HG02840 (cell line): ENCODE measurements at regions not wholly inside any gene's neighbourhood (a gene's known extent, or its start where the extent isn't known, plus 50 kb on each side); places are given as distances from the start of the nearest gene placed in this dataset.
A peak's percentile ranks its signal among the peaks of the same experiment; 100 is the strongest.
"Not testable (repeated sequence)": the region's sequence is repeated elsewhere in the genome, so short reads cannot be mapped to it uniquely, and the experiment has no call there.

Experiments used
- ATAC-seq: cut with Tn5 transposase; IDR thresholded peaks from one replicate; pipeline ENCODE4 v1.9.1; 2021; ENCODE audit warnings: mild to moderate bottlenecking, moderate library complexity, moderate number of reproducible peaks; ENCODE audit not compliant: unreplicated experiment, low FRiP score

DNA sequence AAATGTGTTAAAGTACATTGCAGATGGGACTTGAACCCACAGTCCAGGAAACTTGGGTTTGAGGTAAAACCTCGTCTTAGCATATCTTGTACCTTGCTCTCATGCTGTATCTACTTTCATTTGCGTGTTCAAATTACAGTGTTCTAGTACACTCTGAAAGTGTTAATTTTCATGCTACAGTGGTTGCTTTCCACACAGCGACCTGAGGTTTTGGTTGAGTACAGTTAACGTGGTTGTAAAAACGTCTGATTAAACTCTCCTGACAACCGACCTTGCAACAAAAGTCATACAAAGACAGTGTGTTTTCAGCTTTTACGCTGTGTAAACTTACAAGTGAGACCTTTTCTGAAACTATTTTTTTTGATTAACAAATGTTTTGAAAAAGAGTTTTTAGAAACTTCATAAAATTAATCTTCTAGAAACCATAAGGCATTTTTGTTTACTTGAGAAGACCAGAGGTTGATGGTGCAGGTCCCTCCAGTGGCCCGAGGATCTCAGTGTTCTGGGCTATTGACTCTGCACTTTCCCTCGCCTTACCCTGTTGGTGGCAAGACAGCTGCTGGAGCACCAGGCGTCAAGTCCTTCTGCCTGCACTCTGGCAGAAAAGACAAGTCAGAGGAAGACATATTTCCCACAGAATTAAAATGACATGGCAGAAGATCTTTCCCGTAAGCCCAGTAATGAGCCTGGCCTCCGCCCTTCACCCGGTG, 334.0 kb downstream of the THBS2 start:
- ATAC-seq, result no peak

DNA sequence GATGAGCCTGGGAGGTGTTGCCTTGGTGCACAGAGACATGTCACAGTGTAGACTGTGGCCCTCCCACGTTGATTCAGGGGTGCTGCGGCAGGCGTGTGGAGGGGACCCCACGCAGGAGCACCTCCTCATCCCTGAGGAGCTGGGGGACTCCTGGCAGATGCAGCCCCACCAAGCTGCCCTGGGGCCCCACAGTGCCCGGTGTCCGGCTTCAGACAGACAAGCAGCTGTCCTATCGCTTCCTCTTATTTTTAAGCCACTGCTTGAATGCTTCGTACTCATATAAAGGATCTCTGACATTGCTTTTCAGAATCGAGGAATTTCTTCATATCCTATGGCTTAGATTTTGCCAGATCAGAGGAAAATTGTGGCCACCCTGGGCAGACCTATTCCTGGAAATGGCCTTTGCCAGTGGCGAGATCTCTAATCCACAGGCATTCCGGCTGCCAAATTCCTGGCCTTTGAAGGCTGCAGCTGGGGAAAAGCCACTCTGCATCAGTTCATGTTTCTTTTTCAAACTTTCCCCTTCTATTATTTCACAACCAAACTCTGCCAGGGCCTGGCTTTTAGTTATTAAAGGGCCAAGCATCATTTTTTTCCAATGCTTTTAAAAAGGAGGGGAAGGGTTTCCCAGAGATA, 337.0 kb downstream of the THBS2 start:
- no peak for ATAC-seq

DNA sequence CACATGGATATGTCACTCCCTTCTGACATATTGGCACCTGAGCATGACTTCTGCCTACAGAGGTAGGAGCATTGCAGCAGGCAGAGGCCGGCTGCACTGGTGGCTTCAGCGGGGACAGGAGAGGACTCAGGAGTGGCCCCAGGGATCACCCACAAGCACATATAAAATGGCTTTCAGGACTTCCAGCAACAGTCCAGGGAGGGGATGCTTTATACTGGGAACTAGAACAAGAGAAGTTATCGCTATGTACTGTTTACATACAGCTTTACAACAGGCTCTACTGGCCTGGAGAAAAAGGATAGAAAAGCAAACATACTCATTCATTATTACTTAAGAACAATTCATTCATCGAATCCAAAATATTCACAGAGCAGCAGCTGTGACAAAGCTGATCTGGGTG, 337.8 kb downstream of the THBS2 start:
- no peak for ATAC-seq

DNA sequence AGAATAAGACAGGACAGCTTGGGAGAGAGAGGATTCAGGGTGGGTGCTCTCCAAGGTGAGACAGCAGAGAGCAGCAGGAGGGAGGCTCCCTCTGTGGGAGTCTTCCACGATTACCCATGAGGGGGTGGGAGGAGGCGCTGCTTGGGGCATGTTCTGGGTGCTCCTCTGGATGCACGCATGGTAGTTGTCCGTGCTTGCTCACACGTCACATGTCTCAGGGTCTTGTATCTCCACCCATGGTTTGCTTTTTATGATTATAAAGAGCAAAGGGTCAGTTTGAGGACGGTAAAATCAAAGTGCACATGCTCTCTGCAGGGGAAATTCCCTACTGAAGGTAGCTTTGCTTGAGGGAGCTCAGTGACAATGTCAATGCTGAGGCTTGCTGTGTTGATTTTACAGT, 338.4 kb downstream of the THBS2 start:
- no peak for ATAC-seq

DNA sequence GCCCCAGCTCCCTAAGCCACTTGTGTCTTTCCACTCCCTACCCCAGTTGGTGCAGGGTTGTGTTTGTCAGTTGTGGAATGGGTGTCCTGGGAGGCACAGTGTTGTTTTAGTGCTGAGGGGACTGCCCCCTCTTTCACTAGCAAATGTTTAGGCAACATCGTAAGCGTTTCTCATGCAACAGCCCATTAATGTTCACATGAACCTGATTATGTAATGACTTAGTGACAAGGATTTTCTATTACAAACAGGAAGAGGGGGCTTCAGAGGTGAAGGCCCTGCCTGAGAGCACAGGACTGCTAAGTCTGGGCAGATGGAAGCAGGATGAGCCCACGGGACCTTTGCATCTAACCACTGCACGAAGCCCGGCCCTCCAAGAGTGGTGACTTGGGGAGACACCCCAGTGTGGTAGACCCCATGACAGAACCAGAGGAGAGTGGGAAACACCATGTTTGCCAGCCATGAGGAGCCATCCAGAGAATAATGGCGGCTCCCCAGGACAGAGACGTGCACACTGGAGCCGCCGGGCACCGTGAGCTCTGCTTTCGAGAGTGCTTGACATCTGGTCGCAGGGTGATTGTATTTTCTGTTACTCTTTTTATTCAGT, 339.7 kb downstream of the THBS2 start:
- no peak for ATAC-seq

DNA sequence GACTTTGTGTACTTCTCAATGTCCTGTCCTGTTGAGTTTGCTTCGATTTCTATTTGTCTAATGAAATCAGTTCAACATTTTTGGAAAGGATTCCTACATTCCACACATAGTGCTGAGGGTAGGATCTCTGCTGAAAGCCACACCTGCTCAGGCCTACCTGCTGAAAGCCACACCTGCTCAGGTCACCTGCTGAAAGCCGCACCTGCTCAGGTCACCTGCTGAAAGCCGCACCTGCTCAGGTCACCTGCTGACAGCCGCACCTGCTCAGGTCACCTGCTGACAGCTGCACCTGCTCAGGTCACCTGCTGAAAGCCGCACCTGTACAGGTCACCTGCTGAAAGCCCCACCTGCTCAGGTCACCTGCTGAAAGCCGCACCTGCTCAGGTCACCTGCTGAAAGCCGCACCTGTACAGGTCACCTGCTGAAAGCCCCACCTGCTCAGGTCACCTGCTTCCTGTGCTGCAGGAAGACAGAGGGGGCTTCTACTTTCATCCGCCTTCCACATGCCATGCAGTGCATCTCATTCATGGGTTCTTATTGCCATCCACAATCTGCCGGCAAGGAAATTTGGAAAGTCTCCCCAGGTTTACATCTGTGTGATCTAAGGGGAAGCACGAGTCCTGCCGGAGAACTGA, 340.3 kb downstream of the THBS2 start:
- ATAC-seq, result not testable (repeated sequence)

DNA sequence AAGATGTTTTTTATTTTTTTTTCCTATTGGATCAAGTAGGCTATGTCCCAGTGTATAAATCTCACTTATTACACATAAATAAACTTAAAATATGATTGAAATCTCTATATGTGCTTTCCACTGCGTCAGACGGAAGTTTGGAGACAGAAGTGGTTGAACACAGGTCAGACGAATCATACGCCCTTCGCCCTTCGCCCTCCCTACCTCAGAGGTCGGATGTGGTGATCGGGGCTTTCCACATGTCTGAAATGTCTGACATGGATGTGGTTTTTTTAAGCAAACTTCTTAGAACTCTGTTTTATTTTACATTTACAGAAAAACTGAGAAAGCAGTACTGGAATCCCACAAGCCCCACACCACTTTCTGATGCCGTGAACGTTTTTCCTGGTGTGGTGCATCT, 344.4 kb downstream of the THBS2 start:
- ATAC-seq, result no peak

DNA sequence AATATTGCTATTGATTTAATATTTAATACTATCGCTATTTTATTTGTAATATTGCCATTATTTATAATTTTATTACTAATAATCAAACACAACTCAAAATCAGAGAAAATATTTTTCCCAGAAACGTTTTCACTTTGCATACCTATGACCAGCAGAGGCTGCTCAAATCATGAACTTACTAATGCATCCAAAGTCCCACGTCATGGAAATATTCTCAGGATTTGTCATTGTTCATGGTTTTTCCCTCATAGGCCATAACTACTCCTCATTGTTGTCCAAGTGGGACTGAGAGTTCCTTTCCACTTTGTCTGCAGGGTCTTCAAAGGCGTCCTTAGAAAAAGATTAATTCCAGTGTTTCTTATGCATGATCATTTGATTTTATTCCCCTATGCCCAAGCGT, 344.8 kb downstream of the THBS2 start:
- no peak for ATAC-seq

DNA sequence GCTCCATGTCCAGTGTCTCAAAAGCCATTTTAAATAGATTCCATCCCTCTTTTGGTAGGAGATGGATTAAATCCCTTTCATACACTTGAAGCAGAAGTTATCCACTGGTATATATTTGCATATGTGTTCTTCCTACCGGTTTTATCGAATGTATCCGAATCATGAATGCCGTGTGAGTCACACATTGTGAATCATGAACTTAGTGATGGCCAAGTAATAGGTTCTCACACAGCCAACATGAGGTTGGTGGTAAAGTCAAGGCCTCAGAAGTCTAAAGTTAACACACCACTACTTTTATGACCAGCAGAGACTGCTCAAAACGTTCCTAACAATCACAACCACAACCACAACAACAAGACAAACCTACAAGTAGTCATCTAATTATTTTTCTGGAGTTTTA, 345.5 kb downstream of the THBS2 start:
- ATAC-seq, result no peak

DNA sequence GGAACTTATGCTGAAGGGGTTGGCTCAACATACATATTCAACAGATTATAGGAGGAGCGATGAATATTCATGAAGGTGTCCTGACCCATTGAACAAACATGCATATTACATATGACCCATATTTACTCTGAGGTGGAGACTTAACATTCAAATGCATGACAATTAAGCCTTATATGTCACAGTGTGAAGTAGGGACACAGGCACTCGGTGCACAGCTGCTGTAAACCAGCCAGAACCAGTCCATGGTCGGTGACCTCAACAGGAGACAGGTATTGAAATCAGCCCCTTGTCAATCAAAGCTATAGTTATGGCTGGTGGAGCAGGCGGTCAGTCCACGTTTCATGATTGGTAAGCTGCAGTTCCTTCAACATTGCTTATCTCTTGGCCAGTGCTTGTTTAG, 347.3 kb downstream of the THBS2 start:
- ATAC-seq, result no peak

DNA sequence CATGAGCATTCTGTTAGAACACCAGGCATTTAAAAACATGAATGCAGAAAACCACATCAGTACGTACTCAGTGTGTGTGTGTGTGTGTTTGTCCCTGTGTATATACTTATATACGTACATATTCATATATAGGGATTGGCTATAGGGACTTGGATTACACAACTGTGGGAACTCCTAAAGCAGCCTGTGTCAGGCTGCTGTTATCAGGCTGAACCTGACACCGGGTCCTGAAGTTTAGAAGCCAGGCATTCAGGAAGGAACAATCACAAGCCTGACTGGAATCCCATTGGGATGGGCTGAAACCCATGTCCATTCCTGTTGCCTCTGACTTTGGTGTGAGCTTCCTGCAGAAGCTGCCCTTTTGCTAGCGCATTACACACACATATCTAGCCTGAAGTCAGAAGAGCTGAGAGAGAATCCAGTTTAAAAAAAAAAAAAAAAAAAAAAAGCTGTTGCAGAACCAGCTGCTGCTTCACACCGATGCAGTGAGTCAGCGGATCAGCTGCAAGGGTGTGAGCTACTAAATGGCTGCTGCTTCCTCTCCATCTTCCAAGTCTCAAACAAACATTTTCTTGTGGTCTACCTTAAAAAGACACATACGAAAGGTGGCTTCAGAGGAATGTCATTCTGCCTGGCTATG, 348.1 kb downstream of the THBS2 start:
- ATAC-seq, result no peak

DNA sequence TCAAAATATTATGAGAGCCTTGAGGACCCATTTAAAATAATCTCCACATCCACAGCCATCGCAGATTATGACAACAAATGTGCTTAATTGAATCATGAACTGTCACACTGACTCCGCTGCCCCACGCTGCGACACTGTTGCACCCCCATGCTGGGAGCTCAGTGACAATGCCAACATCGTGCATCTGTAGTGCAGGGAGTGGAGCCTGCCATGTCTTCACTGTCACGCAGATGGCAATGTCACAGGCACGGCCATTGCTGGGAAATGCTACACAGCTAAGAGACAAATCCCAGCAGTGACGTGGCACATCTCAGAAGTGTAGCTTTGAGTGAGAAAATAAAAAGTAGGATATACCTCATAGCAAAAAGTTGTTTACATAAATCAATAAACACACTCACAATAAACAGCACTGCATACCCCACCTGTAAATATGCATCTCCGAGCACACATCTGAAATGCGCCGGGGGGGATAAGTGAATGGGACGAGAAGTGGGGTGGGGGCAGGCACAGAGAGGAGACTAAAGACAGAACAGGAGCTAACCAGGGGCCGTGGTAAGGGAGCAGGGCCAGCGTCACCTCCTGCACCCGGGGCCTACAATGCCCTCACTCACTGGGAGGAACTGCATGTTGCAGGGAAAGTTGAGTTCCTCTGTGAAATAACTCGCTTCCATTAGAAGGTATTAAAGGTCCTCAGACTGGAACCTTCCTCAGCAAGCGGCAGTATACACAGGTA, 349.9 kb downstream of the THBS2 start:
- ATAC-seq, result no peak

DNA sequence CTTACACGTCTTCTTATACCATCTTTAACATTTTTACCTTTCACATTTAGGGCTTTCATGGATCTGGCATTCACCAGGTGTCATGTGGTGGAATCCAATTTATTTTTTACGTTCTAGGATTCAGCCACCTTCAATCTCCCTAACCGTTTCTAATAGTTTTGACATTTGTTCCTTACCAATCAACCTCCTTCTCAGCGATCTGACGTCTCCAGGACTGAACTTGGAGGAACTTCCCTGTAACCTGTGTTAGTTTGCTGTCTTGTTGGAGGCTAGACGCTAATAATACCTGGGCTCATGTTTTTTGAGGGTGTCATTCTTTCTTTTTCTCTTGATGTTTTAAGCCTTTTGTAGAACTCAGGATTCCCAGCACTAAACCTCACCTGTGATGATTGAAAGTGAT, 351.6 kb downstream of the THBS2 start:
- no peak for ATAC-seq

DNA sequence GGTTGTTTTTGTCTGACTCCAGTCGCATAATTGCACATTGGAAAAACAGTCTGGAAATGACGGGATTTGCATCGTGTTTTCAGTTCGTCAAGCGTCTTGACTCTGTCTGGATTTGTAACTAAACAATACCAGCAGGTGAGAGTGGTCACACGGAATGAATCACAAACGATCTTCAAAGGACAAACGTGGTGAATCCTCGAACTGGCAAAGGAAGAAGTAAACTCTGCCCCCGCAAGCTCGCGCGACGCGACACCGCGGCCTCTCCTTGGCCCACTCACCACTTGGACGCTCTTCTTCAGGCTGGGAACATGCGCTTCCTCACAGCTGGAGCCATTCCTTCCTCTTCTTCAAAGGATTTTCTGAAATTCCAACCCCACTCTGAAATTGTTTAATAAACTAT, 352.6 kb downstream of the THBS2 start:
- ATAC-seq, result no peak

DNA sequence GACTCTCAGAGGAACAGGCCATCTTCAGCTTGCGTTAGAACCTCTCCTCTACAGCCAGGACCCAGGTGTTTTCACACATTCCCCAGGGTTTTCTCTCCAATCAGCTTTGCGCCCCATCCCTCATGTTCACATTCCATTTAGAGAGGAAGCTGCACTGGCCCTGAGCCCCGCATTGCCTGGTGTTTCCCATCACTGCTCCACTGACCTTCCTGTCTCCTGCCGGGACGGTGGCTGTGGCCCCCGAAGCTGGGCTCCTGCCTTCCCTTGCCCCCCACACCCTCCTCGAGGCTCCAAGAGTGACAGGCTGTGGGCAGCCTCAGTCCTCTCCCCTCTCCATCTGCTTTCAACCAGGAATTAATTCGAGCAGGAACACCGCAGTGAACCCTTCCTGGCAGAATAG, 357.3 kb downstream of the THBS2 start:
- ATAC-seq, result no peak

DNA sequence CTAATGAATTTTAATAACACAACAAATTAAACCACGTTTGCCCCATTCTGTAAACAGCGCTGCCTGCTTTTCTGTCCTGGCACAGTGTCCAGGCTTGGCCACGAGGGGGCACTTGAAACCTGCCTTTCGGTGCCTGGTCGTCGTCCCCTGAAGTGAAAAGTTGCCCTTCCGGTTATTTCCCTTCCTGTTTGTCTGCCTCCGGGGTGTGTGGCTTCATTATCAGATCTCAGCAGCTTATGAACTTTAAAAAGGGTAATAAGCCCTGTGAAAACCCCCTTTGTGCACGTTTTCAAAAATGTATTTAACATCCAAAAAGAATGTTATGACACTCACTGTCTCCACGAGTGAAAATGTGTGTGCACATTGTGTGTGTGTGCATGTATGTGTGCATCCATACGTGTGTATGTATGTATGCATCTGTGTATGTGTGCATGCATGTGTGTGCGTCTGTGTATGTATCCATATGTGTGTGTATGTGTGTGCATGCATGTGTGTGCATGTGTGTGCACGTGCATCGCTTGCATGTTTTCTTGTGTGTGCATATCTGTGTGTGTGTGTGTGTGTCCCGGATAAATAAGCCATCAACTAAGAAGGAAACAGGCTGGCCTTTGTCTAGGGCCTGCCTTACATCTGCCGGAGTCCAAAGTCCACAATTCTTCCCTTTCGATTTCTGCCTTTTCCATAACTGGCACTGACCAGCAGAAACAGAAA, 358.4 kb downstream of the THBS2 start:
- peak; percentile 94 for ATAC-seq

DNA sequence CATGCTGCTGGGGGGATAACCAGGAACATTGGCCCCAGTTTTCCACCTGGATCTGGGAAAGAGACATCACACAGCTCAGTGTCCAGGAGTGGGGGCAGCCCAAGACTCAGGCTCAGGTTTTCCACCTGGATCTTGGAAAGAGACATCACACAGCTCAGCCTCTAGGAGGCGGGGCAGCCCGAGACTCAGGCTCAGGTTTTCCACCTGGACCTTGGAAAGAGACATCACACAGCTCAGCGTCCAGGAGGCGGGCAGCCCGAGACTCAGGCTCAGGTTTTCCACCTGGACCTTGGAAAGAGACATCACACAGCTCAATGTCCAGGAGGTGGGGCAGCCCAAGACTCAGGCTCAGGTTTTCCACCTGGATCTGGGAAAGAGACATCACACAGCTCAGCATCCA, 361.6 kb downstream of the THBS2 start:
- no peak for ATAC-seq

DNA sequence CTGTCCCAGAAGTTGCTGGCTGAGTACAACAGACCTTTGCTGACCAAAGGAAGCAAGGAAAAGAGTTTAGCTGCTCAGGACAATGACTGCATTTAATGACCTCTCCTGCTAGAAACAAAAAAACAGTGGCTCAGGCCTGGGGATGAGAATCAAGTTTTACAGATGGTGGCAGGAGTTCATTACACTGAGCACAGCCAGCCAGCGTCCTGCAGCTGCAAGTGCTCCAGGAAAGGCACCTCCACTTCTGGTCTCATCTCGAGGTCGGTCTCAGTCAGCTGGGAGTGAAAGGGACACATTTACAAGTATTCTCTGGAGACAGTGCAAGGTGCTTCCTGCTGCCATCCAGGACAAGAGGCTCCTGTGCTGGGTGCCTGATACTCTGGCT, 362.7 kb downstream of the THBS2 start:
- ATAC-seq, result no peak

DNA sequence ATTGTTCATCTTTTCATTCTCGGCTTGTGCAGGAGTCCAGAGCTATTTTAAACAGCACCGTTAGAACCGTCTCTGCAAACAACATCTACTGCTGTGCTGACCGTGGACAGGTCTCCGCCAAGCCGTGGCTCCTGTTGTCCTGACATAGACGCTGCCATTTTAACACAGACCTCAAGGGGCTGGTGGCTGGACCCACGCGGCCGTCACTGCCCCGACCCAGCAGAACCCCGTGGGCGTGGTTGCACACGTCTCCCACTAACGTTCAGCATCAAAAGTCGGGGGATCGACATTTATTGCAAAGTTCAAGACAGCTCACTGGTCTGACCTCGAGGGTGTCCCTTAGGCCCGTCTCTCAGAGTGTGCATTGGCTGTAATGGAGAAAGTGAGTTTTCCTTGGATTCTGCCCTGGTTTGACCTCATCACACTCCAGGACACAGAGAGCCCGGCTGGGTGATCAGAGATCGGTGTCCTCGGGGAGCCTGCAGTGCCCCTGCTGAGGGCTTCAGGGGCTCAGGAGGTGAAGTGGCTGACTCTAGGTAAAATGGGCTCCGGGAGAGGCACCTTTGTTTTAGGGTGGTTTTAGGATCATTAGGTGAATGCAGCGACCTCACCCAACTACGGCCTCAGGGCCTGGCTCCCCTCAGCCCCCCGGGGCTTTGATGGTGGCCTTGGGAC, 363.2 kb downstream of the THBS2 start:
- no peak for ATAC-seq
